NCI-H128 (cell line): ENCODE measurements at regions not wholly inside any gene's neighbourhood (a gene's known extent, or its start where the extent isn't known, plus 50 kb on each side); places are given as distances from the start of the nearest gene placed in this dataset.

Experiments used
- DNase-seq: peaks from one replicate; lab custom pipeline; 2025; ENCODE audit not compliant: unreplicated experiment; lab: John Stamatoyannopoulos, UW

DNA sequence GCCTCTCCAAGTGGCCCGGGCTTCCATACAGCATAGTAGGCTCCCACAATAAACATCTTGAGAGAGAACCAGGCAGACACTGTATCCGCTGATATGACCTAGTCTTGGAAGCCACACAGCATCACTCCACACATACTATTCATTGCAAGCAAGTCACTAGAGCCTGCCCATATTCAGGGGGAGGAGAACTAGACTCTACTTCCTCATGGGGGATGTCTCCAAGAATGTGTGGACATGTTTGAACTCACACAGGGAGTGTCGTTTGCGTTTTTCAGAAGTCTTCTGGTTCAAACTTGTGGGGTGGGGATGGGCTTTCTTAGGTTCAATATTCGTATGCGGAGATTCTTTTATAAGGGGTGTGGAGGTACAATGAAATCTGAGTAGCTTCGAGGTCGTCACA is 232.6 kb upstream of the HABP2 start:
- no peak for DNase-seq

DNA sequence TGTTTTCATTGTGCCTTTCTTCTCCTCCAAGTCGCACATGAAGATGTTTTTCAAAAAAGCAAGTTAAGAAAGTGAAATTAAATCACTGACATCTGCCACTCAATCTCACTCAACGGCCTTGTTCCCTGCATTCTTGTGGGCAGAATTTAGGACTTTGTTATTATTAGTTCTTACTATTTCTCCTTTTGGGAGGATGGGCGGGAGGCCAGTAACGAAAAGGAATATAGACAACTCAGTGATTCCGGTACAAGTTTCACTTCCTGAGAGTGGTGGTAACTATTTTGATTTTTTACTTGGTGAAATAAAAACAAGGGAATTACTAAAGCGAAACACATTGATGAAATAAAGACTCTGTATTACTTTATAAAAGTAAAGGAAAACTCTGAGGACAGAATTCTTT is 231.9 kb upstream of the HABP2 start:
- DNase-seq: no peak

DNA sequence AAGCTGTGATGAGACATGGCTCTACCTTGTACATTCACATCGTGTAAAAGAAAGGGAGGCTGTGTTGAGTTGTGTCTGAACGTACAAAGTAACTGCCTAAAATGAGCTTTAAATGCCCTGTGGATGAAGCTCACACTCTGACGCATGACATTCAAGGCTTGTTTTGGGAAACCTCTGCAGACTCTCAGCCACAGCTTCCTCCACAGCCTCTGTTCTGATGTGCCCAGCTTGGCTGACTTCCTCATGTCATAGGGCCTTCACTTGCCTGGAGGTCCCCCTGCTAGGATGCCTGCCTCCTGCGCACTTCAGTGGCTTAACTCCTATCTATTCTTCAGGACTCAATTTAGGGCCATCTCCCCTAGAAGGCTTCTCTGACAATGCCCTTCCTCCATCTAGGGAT is 230.0 kb upstream of the HABP2 start:
- no peak for DNase-seq

DNA sequence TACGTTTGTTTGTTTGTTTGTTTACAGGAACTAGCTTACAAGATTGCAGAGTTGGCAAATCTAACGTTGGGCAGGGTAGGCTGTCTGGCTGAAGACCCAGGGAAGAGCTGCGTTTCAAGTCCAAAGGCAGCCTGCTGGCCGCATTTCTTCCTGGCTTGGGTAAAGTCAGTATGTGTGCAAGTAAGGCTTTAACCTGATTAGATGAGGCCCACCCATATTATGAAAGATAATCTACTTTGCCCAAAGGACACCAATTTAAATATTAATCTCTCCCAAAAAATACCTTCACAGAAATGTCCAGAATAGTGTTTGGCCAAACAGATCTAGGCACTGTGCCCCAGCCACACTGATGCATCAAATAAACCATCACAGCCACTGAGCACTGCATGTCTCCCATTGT is 228.9 kb upstream of the HABP2 start:
- DNase-seq: no peak

DNA sequence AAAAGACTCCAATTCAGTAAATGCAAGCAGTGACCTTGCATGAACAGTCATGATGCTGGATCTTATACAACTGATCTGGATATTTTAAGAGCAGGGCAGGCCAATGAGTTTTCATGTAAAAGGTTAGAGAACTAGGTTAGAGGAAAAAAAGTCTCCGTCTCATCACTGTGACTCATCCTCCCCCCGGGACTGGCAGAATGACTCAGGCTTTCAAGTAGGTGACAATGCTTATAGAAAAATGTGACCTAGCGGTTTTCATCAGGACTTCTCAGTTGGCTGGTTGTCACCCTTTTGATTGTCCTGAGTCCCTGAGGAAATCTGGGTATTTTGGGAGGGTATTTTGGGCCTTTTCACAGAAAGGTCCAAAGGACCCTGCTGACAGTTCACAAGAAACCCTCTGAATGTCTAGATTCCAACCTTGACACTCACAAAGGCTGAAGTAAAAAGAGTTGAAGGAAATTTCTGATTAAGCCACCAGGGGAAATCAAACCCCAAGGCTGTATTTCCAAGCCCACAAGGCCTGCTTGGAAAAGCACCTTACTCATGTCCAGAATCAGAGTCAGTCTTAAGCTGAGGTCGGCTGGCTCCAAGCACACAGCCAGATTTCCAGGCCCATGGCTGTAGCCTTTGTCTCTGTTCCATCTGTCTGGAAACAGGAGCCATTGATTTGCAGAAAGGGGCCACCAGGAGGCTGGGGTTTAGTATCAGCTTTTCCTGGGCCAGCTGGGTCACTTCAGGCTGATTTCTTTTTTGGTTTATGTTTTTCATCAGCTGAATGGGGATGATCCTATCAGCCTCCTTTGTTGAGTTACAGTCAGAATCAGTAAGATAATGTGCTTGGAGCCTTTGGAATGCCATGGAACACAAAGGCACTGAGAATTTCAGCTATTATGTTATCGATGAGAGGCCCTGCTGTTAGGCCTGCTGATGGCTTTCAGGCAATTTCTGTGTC is 226.4 kb upstream of the HABP2 start:
- DNase-seq: no peak

DNA sequence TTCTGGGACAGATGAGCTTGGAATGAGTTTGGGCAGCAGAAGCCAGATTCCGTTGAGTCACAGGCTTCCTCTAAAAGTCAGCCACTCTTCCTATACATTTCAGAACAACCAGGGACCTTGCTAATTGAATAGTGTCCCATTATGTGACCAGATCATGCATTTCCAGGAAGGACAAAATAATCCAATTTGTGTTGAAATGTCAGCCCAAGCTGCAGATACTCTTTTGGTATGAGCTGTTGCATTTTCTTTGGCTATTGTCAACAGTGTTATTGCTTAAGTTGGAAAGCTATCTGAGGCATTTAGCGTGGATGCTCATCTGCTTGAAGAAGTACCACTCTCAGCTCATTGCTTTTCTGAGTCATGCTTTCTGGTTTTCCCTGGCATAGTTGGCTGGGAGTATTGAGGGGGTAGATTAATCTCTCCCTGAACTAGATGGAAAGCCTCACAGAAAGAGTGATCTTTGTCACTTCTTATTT is 223.7 kb upstream of the HABP2 start:
- no peak for DNase-seq

DNA sequence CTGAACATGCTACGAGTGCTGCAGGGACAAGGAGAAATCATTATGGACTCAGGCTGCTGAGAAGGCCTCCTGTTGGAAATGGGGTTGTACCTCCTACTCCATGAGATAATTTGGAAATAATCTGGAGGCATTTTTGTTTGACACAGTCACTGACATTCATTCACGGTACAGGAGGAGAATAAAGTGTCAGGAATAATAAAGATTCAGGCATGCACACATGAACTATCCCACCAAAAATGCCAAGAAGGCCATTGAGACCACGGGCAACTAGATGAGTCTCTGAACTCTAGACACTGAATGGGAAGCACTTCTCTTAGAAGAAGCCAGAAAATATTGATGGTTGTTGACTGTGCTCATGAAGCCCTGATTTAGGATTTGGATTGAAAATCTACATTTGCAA is 220.9 kb upstream of the HABP2 start:
- no peak for DNase-seq

DNA sequence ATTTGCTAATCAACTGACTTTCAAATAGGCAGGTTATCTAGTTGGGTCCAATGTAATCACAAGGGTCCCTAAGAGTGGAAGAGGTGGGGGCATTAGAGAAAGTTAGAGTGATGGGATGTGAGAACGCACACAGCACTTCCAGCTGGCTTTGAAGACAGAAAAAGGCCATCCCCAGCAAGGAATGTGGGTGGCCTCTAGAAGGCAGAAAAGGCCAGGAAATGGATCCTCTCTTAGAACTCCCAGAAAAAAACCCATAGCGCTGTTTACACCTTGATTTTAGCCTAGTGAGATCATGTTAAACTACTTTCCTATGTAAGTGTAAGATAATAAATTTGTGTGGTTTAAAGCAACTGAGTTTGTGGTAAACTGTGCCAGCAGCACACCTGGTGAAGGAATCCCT is 219.5 kb upstream of the HABP2 start:
- no peak for DNase-seq

DNA sequence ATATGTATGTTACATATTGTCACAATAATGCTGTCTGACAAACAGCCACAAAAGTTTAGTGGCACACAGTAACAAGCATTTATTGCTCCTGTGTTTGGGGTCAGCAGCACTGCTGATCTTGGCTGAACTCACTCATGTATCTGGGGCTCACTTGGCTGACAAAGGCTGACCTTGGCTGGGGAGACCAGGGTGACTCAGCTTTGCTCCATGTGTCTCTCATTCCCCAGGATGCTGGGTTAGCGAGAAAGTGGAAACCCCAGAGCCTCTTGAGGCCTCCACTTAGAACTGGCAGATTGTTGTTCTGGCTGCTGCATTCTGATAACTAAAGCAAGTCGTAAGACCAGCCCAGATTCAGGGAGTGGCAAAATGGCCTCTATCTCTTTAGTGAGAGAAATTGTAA is 217.3 kb upstream of the HABP2 start:
- no peak for DNase-seq

DNA sequence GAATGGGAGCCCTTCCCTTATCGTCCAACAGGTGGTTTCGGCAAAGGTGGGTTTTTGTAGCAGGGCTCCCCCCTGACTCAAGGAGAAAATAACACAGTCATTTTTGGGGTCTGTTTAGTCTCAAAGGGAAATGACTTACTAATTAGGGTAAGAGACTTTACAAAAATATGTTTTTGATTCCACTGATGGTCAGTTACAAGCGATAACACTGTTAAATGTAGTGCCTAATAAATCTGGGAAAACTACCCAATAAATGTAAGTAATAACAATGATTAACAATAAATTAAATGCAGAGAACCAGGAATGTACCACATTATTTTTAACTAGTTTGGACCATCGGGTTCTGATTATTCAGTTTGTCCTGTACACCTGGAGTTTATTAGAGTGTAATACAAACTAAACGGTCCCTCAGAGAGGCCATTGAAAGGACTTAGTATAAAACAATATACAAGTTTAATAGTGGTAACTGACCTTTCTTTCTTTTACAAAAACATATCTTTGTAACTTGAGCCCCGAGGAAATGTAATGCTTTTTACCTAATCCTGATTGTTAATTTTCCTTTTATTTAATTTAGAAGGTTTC is 216.2 kb upstream of the HABP2 start:
- DNase-seq: no peak

DNA sequence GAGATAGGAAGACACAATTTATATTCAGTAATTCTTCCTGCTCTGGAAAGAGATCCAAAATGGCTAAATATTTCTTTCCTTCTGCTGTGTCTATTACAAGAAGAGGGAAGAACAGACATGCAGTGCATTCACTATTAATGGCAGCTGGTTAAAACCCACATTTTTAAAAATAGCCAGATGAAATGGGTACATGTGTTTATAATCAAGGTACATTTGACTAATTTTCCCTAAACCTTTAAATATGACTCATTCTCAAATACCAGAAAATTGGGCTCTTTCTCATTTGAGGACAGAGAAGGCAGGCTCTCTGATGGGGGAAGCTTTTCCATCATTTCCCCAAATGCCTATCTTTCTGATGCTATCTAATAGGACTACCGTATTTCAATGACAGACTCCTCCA is 215.7 kb upstream of the HABP2 start:
- no peak for DNase-seq

DNA sequence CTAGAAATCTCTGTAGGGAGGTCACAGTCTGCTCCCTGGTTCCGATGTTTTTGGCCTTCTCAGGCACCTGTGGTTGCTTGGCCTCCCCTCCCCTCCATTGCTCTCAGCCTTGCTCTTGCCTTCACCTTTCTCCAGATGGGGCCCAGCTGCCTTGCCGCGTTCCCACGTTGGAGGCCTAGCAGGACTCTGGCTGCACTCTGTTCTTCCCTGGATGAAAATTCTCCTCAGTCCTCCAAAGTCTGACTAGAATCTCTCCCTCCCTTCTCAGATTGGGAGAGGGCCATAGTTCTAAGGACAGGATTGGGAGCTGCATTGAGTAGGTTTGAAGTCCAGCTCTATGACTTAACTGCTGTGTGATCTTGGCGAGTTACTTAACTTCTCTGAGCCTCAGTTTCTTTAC is 213.7 kb upstream of the HABP2 start:
- no peak for DNase-seq

DNA sequence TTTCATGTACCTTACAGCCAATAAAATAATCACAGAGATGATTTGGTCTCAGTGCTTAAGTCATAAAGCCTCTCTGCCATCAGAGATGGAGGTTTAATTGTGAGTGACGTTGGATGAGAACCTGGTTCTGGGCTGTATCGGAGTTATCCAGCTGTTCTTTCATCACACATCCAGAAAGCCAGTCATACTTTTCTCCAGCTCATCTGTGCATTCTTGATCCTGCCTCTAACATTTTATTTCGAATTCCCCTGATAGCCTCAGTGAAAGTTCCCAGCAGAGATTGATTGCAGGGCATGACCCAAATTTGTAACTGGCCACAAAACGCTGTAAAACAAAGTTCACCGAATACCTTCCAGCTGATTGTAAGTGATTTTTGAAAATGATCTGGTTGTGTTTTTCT is 212.6 kb upstream of the HABP2 start:
- DNase-seq: no peak

DNA sequence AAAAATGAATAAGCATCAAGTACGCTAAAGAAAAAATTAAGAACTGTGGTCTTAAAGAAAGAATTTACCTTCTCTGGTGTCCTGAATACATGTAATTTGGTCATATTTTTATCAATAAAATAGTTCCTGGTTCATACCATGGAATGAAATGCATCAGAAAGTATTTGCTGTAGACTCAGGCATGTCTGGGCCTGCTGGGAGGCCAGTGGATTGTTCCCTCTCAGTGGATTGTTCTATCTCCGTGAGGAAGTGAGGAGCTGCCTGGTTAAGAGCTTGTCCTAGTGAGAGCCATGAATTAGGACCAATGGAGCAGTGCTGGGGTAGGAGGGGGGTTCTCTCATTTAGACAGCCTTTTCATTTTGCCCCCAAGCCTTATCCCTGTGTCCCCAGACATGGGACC is 211.7 kb upstream of the HABP2 start:
- DNase-seq: no peak

DNA sequence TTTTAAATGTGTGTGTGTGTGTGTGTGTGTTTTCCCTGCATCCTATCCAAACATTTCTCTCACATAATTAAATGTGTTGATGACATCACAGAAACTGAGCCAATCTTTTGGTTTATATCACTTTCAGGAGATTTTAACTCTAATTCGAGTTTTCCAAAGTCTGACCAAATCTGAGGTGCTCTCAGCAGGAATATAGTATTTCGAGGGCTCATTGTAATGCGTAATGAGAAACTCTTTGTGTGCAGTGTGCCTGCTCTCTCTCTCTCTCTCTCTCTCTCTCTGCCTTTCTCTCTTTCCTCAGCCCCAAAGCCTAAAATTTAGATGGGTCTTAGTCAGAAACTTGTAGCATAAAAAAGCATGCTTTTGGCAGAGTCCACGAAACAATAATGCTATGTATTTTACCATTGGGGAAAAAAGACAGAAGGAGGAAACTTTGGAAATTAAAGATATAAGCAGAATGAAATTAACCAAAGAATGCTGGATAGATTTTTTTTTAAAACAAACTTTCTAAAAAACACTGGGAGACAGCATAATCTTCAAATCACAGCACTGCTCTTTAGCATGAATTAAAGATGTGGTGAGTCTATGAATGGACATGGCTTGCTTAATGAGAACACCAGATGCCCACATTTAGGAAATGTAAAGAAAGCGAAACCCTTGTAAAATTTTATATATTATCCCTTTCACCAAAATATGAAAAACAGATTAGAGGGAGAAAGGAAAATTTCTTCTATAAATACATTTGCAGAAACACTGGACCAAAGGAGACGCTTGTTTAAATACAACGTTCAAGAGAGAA is 206.8 kb upstream of the HABP2 start:
- no peak for DNase-seq

DNA sequence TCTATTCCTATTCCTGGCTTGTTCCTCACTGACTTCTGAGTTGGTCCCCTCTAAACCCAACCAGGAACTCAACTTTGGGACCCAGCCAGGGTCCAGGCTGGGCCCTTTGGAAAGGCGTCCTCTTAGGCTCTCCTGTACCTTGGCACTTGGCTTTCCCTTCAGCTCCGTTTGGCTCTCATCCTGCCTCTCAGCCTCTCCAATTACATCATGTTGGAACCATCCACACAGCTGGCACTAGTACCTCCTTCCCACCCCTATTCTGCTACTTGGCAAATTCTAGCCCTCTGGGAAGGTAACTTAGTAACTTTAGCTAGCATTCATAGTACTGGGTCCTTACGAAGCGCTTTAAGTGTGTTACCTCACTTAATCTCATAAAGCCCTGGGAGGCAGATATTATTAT is 205.3 kb upstream of the HABP2 start:
- no peak for DNase-seq

DNA sequence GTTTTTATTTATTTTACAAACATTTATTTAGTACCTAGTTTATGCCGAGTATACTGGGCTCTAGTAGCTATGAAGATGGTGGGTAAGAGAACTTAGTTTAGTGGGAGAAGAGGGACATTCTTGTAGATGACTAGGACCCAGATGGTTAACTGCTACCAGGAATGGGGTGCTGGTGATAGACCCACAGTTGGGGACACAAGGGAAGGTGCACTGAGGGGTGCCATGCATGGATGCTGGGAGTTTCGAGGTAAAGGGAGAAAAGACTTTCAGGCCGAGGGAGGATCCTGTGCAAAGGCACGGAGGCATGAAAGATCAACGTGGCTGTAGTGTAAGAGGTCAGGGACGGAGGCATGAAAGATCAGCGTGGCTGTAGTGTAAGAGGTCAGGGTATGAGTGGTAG is 204.2 kb upstream of the HABP2 start:
- no peak for DNase-seq

DNA sequence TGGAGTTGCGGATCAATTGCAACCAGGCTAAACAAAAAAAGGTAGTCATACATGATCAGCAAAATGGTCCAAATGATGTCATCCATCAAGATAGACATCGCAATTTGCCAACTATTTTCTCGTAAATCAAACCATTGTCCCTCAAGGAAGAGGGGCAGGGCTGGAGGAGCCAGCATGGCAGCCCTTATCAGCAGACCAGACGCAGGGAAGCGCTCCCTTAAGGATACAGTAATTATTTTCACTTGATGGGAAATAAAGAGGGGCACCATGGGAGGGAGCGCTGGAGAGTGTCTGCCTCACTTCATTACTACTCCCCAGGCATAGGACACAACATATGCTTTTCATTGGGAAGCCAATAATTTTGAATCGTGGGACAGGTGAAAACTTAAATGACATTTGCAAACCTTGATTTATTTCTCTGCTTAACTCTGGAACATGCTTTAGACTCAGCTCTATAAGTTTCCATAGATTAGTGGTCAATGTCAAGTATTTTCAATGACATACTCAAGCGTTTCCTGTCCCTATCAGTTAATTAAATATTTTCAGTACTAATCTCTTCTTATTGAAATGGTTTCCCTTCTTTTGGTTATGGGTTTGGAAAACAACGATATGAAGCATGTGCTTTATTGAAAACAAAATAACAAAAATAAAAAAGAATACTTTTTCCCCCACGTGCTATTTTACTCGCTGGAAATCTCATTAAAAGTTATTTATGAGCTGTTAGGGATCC is 202.4 kb upstream of the HABP2 start:
- no peak for DNase-seq

DNA sequence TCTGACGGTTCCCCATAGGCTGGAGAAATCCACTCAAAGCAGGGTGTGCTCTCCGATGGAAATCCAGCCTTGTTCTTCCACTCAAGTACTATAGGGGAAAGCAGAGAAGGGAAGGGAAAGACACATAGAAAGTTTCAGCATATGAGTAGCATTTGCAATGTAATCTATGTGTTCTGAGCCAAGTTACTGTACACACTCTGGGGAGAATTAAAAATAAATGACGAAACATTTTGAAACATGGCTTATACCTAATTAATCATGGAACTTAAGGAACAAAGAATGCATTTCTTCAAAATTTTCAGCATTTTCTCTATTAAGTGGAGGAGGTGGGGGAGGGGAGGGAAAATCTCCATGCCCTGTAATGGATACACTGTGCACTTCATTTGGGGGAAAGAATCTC is 198.1 kb upstream of the HABP2 start:
- DNase-seq: no peak

DNA sequence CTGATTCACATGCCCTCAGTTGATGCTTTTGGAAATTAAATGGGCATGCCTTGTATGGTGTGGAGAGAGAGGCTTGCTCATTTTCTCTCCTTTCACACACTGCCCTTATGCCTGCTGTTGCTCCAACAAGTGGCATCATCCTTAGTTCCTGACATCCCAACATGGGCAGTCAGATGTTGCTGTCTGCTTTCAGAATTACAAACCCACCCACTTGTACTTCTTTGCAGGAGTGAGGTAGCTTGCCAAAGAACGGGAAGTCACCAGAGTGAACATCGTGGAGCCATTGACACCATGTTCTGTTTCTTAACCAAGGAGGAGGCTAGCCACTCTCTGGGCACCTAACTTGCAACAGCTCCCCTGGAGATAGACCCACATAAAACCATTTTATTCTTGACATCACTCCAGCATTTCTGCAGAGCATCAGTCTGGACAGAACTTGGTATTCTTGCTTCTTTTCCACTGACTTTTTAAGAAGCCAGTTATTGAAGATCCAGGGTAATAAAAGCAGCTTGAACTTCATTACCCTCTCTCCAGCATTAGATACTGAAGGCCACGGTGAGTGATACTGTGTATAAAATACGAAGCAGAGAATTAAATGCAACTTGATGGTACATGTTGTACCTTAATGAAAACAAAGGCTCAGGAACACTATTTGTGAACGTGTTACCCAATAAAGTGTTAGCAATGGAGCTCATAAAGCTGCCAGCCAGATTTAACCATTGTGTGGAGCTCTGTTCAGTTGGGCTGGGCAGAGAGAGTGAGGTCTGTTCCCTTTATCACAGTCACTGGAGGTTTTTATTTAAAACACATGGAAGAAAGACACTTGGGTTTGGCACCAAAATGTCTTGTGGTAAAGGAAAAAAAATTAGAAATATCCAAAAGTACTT is 195.8 kb upstream of the HABP2 start:
- DNase-seq: no peak
